Astrocyte (in vitro differentiated cells and primary cell): ENCODE measurements at regions not wholly inside any gene's neighbourhood (a gene's known extent, or its start where the extent isn't known, plus 50 kb on each side); places are given as distances from the start of the nearest gene placed in this dataset.

Source experiments
- DNase-seq: peaks from one replicate; pipeline ENCODE4 v3.0.0-alpha.2; 2010; ENCODE audit warnings: low read depth
- FAIRE-seq: peaks from 2 replicates; lab custom pipeline; 2011; peaks lifted over from hg19 to GRCh38; lab: Jason Lieb, UNC
- H2AFZ ChIP-seq: 2 replicates; pipeline ENCODE4 v1.6.0; 2012; ENCODE audit warnings: low read depth, low read length, inconsistent platforms
- H3K27ac ChIP-seq: 2 replicates; pipeline ENCODE4 v1.5.1; 2011; ENCODE audit warnings: low read depth, low read length, inconsistent platforms
- H3K27me3 ChIP-seq: 2 replicates; pipeline ENCODE4 v1.6.0; 2011; ENCODE audit warnings: low read length, inconsistent platforms; ENCODE audit not compliant: insufficient read depth
- H3K36me3 ChIP-seq: 2 replicates; pipeline ENCODE4 v1.5.1; 2011; ENCODE audit warnings: low read length, inconsistent platforms; ENCODE audit not compliant: insufficient read depth
- H3K4me1 ChIP-seq: 2 replicates; pipeline ENCODE4 v1.5.1; 2011; ENCODE audit warnings: low read length, inconsistent platforms; ENCODE audit not compliant: insufficient read depth
- H3K4me2 ChIP-seq: 2 replicates; pipeline ENCODE4 v1.6.0; 2012; ENCODE audit warnings: low read length, inconsistent platforms
- H3K4me3 ChIP-seq: 2 replicates; pipeline ENCODE4 v1.5.1; 2011; ENCODE audit warnings: low read depth, mild to moderate bottlenecking, low read length, inconsistent platforms; ENCODE audit not compliant: insufficient read depth
- H3K79me2 ChIP-seq: 2 replicates; pipeline ENCODE4 v1.6.0; 2012; ENCODE audit warnings: mild to moderate bottlenecking, low read length, inconsistent platforms; ENCODE audit not compliant: insufficient read depth
- H3K9ac ChIP-seq: 2 replicates; pipeline ENCODE4 v1.6.0; 2012; ENCODE audit warnings: mild to moderate bottlenecking, low read length, inconsistent platforms
- H3K9me3 ChIP-seq: 2 replicates; pipeline ENCODE4 v1.5.1; 2012; ENCODE audit warnings: low read depth, mild to moderate bottlenecking, low read length, inconsistent platforms; ENCODE audit not compliant: insufficient read depth
- H4K20me1 ChIP-seq: 2 replicates; pipeline ENCODE4 v1.6.0; 2012; ENCODE audit warnings: low read length, inconsistent platforms; ENCODE audit not compliant: insufficient read depth
- H3K27ac Mint-ChIP-seq: one replicate; pipeline ENCODE4 v1.8.0; 2021; ENCODE audit warnings: mild to moderate bottlenecking, mixed read lengths; ENCODE audit not compliant: unreplicated experiment
- H3K27me3 Mint-ChIP-seq: one replicate; pipeline ENCODE4 v1.8.0; 2021; ENCODE audit warnings: low read depth, mixed read lengths; ENCODE audit not compliant: unreplicated experiment
- H3K36me3 Mint-ChIP-seq: one replicate; pipeline ENCODE4 v1.8.0; 2021; ENCODE audit warnings: low read depth, mixed read lengths; ENCODE audit not compliant: unreplicated experiment
- H3K4me1 Mint-ChIP-seq: one replicate; pipeline ENCODE4 v1.8.0; 2021; ENCODE audit warnings: low read depth, mixed read lengths; ENCODE audit not compliant: unreplicated experiment
- H3K4me3 Mint-ChIP-seq: one replicate; pipeline ENCODE4 v1.8.0; 2021; ENCODE audit warnings: mild to moderate bottlenecking, moderate library complexity, mixed read lengths; ENCODE audit not compliant: unreplicated experiment
- H3K9me3 Mint-ChIP-seq: one replicate; pipeline ENCODE4 v1.8.0; 2021; ENCODE audit warnings: mild to moderate bottlenecking, mixed read lengths; ENCODE audit not compliant: unreplicated experiment
- CTCF ChIP-seq: IDR thresholded peaks from 2 replicates; pipeline ENCODE4 v1.5.1; 2011; ENCODE audit warnings: low read depth, mild to moderate bottlenecking, inconsistent platforms, low read length, moderate library complexity; ENCODE audit not compliant: insufficient read depth
- EZH2 ChIP-seq: IDR thresholded peaks from 2 replicates; pipeline ENCODE4 v1.6.1; 2012; ENCODE audit warnings: mild to moderate bottlenecking, low read length, inconsistent platforms; ENCODE audit not compliant: insufficient read depth

GRCh38 chr2:71803398-71803797, 344.3 kb downstream of the CYP26B1 start:
- no peaks in the 10 kb centered on the region for H3K9me3 Mint-ChIP-seq
- no peak overlapping the region for H3K9ac ChIP-seq
- no peak for TF ChIP-seq CTCF

DNA sequence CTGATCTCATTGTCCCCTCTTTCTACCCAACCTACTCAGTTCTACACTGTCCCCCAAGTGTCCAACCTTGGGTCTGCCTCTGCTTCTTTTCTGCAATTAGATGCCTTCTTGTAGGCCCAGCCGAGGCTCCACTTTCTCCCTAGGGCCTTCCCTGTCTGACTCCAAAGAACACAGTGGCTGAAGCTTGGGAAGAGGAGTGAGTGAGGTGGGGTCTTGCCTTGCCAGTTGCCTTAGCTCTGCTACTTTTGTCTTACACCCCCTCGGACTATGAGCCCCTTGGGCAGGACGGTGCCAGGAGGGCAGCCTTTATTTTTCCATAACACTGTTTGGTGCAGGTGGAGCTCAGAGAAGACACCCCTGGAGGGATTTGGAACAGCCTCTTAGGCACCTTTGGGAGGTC, 345.1 kb downstream of the CYP26B1 start:
- TF ChIP-seq CTCF (no peak), EZH2 (no peak)
- no peak overlapping the region for H3K4me3 Mint-ChIP-seq
- DNase-seq: no peak

More at GRCh38 chr2:71803398-71803797, 344.3 kb downstream of the CYP26B1 start:
- no peak for DNase-seq
- Mint-ChIP-seq H3K4me1 (no peaks in the 10 kb centered on the region), H3K27me3 (peaks cover 54% of the 10 kb centered on the region), H3K27ac (no peak overlapping the region), H3K4me3 (no peak overlapping the region), H3K36me3 (no peaks in the 10 kb centered on the region)
- Histone ChIP-seq H3K4me1 (no peaks in the 10 kb centered on the region), H3K4me3 (no peak overlapping the region), H2AFZ (no peak overlapping the region), H3K27me3 (peaks cover 19% of the 10 kb centered on the region), H3K9me3 (no peaks in the 10 kb centered on the region), H4K20me1 (no peaks in the 10 kb centered on the region), H3K36me3 (no peaks in the 10 kb centered on the region), H3K27ac (no peak overlapping the region), H3K4me2 (no peak overlapping the region), H3K79me2 (no peaks in the 10 kb centered on the region)
- no peak for FAIRE-seq

DNA sequence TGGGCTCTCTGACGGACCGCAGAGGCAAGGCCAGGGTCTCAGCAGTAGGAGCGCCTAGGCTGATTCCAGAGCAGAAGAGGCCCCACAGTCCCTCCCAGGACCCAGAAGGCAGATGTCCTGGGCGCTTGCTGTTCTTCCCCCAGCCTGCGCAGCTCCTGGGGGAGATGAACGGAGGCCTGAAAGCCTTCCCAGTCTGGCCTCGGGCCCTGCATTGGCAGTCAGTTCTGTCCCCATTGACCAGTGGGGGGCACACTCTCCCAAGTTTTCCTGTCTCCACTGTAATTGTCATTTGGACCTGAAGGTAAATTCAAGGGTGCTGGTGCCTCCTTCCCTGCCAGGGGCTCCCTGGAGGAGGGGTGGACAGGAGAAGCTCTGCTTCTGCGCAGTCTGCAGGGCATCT, 345.7 kb downstream of the CYP26B1 start:
- peaks cover 19% of the 10 kb centered on the region for H3K27me3 ChIP-seq
- H3K27ac Mint-ChIP-seq: no peak overlapping the region
- TF ChIP-seq CTCF: peak; percentile 36
- TF ChIP-seq EZH2: no peak

More for the DNA sequence above, 345.1 kb downstream of the CYP26B1 start:
- no peak for FAIRE-seq
- Histone ChIP-seq H4K20me1 (no peaks in the 10 kb centered on the region), H3K36me3 (no peaks in the 10 kb centered on the region), H3K9me3 (no peaks in the 10 kb centered on the region), H3K4me3 (no peak overlapping the region), H3K79me2 (no peaks in the 10 kb centered on the region), H3K4me1 (no peaks in the 10 kb centered on the region), H3K9ac (no peak overlapping the region), H2AFZ (no peak overlapping the region), H3K27ac (no peak overlapping the region), H3K4me2 (no peak overlapping the region), H3K27me3 (peaks cover 19% of the 10 kb centered on the region)
- H3K27ac Mint-ChIP-seq: no peak overlapping the region
- no peaks in the 10 kb centered on the region for H3K4me1 Mint-ChIP-seq
- no peaks in the 10 kb centered on the region for H3K36me3 Mint-ChIP-seq
- H3K27me3 Mint-ChIP-seq: peaks cover 54% of the 10 kb centered on the region
- no peaks in the 10 kb centered on the region for H3K9me3 Mint-ChIP-seq

More for the DNA sequence above, 345.7 kb downstream of the CYP26B1 start:
- no peaks in the 10 kb centered on the region for H3K36me3 Mint-ChIP-seq
- no peaks in the 10 kb centered on the region for H4K20me1 ChIP-seq
- H3K4me3 ChIP-seq: no peak overlapping the region
- no peak overlapping the region for H3K9ac ChIP-seq
- H3K4me1 Mint-ChIP-seq: no peaks in the 10 kb centered on the region
- no peaks in the 10 kb centered on the region for H3K9me3 ChIP-seq
- H3K79me2 ChIP-seq: no peaks in the 10 kb centered on the region
- H3K9me3 Mint-ChIP-seq: no peaks in the 10 kb centered on the region
- FAIRE-seq (no peak), DNase-seq (peak; percentile 20)
- H3K4me1 ChIP-seq: no peaks in the 10 kb centered on the region
- no peak overlapping the region for H3K27ac ChIP-seq
- no peak overlapping the region for H2AFZ ChIP-seq
- H3K27me3 Mint-ChIP-seq: peaks cover 57% of the 10 kb centered on the region
- no peaks in the 10 kb centered on the region for H3K36me3 ChIP-seq
- H3K4me2 ChIP-seq: no peak overlapping the region
- no peak overlapping the region for H3K4me3 Mint-ChIP-seq
